Fibroblast of mammary gland (primary cell): ENCODE measurements at regions not wholly inside any gene's neighbourhood (a gene's known extent, or its start where the extent isn't known, plus 50 kb on each side); places are given as distances from the start of the nearest gene placed in this dataset.
"Not testable (repeated sequence)": the region's sequence is repeated elsewhere in the genome, so short reads cannot be mapped to it uniquely, and the experiment has no call there.

Source experiments
- DNase-seq: peaks from one replicate; pipeline ENCODE4 v3.0.0-alpha.2; 2010; ENCODE audit warnings: low read depth
- H3K4me3 ChIP-seq: 2 replicates; pipeline ENCODE4 v1.5.1; 2011; ENCODE audit warnings: low read depth, mild to moderate bottlenecking, low read length, moderate library complexity; ENCODE audit not compliant: control insufficient read depth
- TF ChIP-seq, protein P1 (sequence below): conservative IDR thresholded peaks from 2 replicates; pipeline ENCODE4 v1.5.1; 2011; ENCODE audit warnings: low read depth, low read length, inconsistent platforms; ENCODE audit not compliant: control insufficient read depth, insufficient read depth

DNA sequence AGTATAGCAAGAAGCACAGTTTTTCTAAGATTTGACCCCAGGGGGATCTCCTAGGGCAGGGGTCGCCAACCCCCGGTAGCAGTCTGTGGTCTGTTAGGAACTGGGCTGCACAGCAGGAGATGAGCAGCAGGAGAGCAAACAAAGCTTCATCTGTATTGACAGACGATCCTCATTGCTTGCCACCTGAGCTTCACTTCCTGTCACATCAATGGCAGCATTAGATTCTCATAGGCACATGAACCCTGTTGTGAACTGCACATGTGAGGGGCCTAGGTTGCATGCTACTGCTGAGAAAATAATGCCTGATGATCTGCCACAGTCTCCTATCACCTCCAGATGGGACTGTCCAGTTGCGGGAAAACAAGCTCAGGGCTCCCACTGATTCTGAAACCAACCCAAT, 136.2 kb downstream of the RGPD3 start:
- no peak overlapping the region for H3K4me3 ChIP-seq
- DNase-seq, result no peak
- TF ChIP-seq, protein P1, sequence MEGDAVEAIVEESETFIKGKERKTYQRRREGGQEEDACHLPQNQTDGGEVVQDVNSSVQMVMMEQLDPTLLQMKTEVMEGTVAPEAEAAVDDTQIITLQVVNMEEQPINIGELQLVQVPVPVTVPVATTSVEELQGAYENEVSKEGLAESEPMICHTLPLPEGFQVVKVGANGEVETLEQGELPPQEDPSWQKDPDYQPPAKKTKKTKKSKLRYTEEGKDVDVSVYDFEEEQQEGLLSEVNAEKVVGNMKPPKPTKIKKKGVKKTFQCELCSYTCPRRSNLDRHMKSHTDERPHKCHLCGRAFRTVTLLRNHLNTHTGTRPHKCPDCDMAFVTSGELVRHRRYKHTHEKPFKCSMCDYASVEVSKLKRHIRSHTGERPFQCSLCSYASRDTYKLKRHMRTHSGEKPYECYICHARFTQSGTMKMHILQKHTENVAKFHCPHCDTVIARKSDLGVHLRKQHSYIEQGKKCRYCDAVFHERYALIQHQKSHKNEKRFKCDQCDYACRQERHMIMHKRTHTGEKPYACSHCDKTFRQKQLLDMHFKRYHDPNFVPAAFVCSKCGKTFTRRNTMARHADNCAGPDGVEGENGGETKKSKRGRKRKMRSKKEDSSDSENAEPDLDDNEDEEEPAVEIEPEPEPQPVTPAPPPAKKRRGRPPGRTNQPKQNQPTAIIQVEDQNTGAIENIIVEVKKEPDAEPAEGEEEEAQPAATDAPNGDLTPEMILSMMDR, result no peak

DNA sequence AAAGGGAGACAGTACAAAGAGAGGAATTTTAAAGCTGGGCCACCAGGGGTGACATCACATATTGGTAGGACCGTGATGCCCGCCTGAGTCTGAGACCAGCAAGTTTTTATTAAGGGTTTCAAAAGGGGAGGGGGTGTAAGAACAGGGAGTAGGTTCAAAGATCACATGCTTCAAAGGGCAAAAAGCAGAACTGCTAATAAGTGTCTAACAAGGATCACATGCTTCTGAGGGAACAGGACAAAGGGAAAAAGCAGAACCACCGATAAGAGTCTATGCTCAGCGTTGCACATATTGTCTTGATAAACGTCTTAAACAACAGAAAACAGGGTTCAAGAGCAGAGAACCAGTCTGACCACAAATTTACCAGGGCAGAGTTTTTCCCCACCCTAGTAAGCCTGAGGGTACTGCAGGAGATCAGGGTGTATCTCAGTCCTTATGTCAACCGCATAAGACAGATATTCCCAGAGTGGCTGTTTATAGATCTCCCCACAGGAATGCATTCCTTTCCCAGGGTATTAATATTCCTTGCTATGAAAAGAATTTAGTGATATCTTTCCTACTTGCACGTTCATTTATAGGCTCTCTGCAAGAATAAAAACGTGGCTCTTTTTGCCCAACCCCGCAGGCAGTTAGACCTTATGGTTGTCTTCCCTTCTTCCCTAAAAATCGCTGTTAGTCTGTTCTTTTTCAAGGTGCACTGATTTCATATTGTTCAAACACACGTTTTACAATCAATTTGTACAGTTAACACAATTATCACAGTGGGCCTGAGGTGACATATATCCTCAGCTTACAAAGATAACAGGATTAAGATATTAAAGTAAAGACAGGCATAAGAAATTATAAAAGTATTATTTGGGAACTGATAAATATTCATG, 136.5 kb upstream of the UXS1 start:
- not testable (repeated sequence) for DNase-seq, H3K4me3 ChIP-seq

DNA sequence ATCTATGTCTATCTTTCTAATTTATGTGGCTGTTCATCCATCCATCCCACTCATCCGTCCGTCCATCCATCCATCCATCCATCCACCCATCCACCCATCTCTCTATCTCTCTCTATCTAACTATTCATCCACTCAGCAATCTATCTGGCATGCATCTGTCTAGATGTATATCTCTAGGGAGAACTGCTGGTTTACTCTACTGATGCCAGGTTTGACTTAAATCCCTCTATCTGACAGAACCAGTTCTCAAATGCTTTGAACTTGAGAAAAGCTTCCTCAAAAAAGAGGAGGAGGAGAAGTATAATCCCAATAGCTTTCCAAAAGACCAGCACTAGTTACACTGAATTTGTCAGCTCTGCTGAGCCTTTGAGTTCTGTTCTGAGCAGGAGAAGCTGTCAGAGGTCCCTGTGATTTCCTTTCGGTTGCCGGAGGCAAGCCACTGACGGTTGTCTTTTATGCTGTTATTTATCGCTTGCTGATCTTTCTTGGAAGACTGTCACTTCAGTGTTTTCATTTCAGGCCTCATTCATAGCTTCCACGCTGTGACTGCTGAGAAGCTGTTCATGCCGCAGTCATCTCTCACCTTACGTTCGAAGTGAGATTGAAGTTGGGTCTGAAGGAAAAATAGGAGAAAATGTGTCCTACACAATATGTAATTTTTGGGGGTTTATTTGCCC, 129.4 kb upstream of the UXS1 start:
- DNase-seq, result no peak
- TF ChIP-seq, protein P1, result no peak
- no peak overlapping the region for H3K4me3 ChIP-seq

DNA sequence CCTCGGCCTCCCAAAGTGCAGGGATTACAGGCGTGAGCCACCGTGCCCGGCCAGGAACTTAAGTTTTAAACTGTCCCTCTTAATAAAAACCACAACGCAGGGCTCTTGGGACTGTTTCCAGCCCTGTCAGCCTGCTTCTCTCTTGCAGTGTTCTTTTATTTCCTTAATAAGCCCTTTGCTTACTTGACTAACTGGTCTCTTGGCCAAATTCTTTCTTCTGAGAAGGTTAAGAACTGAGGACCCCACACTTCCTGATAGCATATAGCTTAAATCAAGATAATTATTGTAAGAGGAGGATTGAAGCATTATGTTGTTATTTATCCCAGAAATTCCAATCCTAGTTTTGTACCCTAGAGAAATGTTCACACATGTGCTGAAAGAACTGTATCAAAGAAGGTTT, 128.2 kb upstream of the UXS1 start:
- TF ChIP-seq, protein P1, result no peak
- no peak overlapping the region for H3K4me3 ChIP-seq
- DNase-seq, result no peak

DNA sequence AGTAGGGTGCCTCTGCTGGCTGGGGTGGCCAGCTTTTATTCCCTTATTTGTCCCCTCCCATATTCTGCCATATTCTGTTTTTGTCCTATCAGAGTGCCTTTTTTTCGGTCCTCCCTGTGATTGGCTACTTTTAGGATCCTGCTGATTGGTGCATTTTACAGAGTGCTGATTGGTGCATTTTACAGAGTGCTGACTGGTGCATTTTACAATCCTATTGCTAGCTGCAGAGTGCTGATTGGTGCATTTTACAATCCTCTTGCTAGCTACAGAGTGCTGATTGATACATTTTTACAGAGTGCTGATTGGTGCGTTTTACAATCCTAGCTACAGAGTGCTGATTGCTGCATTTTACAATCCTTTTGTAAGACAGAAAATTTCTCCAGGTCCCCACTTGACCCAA, 126.3 kb upstream of the UXS1 start:
- not testable (repeated sequence) for H3K4me3 ChIP-seq, DNase-seq

DNA sequence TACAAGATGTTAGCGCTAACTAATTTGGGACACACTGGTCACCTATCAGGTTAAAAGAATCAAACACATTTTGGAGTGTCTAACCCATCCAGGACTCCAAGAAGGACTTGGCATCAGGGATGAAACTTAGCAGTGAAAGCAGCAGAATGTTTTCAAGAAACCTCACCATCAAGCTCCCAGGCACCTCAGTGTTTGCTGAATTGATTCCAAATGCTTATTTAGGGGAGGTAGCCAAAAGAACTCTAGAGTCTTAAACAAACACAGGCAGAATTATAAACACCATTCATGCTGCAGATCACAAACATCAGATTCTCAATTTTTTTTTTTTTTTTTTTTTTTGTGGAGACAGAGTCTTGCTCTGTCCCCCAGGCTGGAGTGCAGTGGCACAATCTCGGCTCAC, 122.8 kb upstream of the UXS1 start:
- H3K4me3 ChIP-seq, result no peak overlapping the region
- no peak for DNase-seq
- TF ChIP-seq, protein P1, result no peak

DNA sequence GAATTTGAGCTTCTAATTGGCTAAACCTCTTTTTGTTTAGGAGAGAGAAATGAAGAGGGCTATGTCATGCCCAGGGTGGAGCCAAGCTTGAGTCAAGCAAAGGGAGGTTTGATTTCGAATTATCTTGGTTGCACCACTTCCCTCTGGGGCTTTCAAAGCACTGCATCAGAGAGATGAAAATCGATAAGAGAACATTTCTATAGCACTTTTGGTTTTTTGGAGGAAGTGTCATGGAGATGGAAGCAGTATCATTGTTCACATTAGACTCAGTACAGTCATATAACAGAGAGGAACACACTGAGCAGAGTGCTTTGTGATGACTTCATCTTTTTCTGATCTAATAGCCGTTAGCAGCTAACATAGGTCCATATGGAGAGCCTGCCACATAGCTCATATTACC, 120.3 kb upstream of the UXS1 start:
- TF ChIP-seq, protein P1, result no peak
- no peak for DNase-seq
- no peak overlapping the region for H3K4me3 ChIP-seq

DNA sequence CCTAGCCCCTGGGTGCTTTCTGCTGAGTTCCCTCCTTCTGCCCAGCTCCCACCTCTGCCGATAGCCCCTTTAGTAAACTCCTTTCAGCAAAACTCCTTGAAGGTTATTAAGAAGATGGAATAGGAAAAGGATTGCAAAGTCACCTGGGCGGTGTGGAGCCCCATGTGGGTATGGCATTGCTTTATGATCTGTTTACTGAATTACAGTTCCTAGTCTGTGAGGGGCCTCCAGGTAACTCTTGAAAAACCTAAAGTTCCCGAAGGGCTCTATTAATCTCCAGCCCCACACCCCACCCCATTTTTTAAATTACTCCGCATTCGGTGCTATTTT, 116.9 kb upstream of the UXS1 start:
- TF ChIP-seq, protein P1, result no peak
- H3K4me3 ChIP-seq, result no peak overlapping the region
- no peak for DNase-seq
